ENCODE measurements at regions not wholly inside any gene's neighbourhood (a gene's known extent, or its start where the extent isn't known, plus 50 kb on each side); places are given as distances from the start of the nearest gene placed in this dataset.

- no peak for DNase-seq (ENCODE audit: low spot score)
Observed at GRCh38 chr7:31171984-31172383, 119.9 kb downstream of the ADCYAP1R1 start.

GRCh38 chr7:31171216-31171785, 119.2 kb downstream of the ADCYAP1R1 start:
- DNase-seq (ENCODE audit: low spot score): no peak

Measured in RKO (cell line).